ENCODE measurements at regions not wholly inside any gene's neighbourhood (a gene's known extent, or its start where the extent isn't known, plus 50 kb on each side); places are given as distances from the start of the nearest gene placed in this dataset.
"Not testable (repeated sequence)": the region's sequence is repeated elsewhere in the genome, so short reads cannot be mapped to it uniquely, and the experiment has no call there.

DNA sequence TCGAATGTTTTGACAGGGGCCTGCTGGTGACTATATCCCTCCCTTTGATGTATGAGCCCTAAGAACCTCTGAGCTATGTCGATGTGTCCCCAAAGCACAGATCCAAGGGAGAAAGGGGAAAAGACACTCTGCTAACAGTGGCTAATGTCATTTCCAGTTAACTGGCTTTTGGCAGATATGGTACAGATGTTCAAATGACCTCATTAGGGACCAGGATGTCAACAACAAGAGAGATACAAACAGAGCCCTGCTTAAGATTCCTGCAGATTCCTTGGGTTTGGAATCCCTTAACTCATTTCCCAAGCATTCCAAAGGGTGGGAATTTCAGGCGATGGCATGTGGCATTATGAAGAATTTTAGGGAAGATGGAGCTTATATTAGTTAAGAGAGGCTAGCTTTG, 517.3 kb downstream of the SOX6 start:
- peak; percentile 28 for DNase-seq (ENCODE audit: low read depth, low spot score)

DNA sequence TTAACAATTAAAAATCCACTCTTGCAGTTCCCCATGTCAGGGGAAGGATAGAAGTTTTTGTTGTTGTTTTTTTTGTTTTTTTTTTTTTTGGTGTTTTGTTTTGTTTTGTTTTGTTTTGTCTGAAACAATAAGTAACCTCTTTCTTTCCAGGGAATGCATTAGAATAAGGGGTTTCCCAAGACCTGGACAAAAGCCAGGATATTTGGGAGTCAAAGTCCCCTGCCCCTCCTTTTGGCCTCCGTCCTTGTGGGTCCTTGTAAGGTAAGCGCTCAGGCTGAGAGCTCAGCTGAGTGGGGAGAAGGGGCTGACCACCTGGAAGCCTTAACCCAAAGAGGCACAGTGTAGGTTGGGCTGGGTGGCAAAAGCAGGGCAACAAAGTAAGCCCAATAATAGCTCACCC, 515.4 kb downstream of the SOX6 start:
- no peak for DNase-seq (ENCODE audit: low read depth, low spot score)

DNA sequence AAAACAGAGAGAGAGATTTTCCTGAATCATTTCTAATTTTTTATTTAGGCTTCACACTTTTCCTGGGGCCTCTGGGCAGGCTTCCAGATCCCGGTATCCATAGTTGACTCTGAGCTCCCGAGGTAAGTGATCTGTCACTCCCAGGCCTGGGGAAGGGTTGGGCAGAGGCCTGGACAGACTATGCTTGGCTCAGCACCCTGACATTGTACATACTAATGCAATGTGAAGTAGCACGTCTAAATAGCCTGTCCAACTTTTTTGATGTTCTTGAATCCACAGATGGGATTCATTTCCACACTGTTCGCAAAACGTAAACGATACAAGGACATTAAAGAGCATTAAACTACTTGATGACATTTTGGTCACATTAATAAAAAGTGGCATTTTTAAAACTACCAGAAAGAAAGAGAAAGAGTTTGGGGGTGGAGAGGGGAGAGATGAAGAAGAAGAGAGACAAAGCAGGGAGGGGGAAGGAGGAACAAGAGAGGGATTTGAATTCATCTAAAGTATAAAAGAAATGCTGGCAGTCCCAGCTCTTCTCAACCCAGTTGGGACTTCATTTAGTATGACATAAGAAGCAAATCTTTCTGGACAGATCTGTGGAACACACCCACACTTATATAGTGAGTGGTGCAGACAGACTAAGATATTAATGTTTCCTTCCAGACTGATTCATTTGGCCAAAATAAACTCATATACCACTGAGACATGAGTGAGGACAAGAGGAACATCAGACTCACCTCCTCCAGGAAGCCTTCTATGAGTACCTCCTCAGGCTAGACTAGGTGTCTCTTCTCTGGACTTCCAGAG, 514.2 kb downstream of the SOX6 start:
- no peak for DNase-seq (ENCODE audit: low read depth, low spot score)

- no peak for DNase-seq (ENCODE audit: low read depth, low spot score)
These were observed 513.0 kb downstream of the SOX6 start for GRCh38 chr11:15843309-15843872.

DNA sequence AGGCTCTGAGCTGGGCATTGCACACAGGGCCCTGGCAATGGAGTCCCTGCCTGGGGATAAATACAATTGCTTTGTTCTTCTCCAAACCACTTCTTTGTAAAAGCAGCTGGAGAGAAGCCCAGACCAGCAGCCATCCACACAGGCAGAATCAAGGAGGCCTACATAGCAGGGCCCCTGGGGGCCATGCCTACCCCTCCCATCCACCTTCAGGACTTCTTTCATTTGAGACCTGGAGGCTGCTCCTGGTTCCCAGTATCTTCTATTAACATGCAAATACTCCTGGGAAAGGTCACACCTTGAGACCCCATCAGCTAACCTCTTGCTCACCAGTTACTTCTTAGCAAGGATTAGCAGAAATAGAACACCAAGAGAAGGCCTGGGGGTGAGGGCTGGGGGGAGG, 511.1 kb downstream of the SOX6 start:
- peak; percentile 89 for DNase-seq (ENCODE audit: low read depth, low spot score)

- no peak for DNase-seq (ENCODE audit: low read depth, low spot score)
These were observed 507.6 kb downstream of the SOX6 start for GRCh38 chr11:15848631-15849168.

DNA sequence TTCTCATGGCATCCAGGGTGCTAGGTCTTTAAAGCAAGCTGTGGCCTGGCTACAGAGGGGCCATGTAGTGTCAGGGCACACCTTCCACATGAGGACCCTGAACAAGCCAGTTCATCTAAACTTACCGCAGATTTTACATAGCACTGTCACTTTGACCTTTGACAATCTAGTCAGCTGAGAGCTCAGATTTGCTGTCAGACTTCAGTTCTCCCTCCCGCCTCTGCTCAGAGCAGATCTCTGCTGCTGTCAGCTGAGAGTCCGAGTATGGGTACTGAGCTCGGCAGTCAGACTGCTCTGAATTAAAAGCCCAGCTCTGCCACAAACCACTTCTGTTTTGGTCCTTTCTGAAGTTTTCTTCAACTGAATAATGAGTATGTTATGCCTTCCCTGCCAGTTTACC, 507.1 kb downstream of the SOX6 start:
- DNase-seq (ENCODE audit: low read depth, low spot score) = no peak

DNA sequence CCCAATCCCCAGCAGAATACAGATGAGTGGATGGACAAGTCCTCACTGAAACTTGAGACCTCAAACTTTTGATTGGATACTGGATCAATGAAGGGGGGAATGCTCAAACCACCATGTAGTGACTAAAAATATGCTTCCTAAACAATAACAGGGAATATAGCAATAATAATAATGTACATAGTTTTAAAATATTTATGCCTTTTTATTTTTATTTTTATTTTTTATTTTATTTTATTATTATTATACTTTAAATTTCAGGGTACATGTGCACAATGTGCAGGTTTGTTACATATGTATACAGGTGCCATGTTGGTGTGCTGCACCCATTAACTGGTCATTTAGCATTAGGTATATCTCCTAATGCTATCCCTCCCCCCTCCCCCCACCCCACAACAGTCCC, 506.0 kb downstream of the SOX6 start:
- not testable (repeated sequence) for DNase-seq (ENCODE audit: low read depth, low spot score)

- DNase-seq (ENCODE audit: low read depth, low spot score) = no peak
These were observed 505.3 kb downstream of the SOX6 start for GRCh38 chr11:15851051-15851498.

DNA sequence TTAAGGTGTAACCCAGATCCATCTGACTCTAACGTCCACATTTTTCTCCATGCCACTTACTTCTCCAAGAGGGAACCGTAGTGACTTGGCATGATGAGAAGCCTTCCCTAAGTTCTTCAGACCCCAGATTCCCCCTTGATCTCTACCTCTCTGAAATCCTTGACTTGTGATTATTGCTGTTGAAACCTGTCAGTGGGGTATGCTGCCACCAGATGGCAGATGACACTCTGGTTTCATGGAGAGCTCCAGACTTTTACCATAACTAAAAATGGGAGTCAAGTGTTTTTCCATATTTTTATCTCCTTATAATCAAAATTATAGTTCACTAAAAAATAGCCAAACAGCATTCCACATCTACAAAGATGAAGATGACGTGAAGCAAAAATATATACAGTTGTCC, 504.2 kb downstream of the SOX6 start:
- DNase-seq (ENCODE audit: low read depth, low spot score) = no peak

DNA sequence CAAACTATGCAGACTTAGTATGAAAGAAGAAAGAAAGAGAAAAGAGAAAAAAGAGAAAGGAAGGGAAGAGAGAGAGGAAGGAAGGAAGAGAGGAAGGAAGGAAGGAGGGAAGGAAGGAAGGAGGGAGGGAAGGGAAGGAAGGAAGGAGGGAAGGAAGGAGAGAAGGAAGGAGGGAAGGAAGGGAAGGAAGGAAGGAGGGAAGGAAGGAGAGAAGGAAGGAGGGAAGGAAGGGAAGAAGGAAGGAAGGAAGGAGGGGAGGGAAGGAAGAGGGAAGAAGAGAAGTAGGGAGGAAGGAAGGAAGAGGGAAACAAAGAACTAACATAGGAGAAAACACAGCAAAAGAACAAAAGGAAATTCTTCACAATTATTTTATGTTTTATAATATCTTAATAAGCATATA, 502.1 kb downstream of the SOX6 start:
- no peak for DNase-seq (ENCODE audit: low read depth, low spot score)

- DNase-seq (ENCODE audit: low read depth, low spot score) = no peak
These were observed 497.5 kb downstream of the SOX6 start for GRCh38 chr11:15858881-15859280.

GRCh38 chr11:15859411-15859810, 496.9 kb downstream of the SOX6 start:
- DNase-seq (ENCODE audit: low read depth, low spot score) = no peak

DNA sequence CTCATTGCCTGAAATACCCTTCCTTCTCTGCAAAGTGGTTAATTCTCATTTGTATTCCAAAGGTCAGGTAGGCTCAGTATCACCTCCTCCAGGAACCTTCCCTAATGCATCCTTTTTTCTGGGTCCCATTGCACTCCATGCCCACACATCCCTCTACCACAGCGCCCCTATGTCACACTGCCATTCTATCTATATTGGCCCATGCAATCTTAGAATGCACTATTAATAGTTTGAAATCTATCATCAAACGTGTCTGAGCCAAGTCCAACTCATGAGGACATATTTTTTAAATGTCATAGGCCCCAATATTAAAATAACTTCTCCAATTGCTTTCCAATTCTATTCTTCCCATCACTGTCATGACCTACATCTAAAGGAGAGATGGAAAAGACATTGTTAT, 495.1 kb downstream of the SOX6 start:
- DNase-seq (ENCODE audit: low read depth, low spot score) = no peak

DNA sequence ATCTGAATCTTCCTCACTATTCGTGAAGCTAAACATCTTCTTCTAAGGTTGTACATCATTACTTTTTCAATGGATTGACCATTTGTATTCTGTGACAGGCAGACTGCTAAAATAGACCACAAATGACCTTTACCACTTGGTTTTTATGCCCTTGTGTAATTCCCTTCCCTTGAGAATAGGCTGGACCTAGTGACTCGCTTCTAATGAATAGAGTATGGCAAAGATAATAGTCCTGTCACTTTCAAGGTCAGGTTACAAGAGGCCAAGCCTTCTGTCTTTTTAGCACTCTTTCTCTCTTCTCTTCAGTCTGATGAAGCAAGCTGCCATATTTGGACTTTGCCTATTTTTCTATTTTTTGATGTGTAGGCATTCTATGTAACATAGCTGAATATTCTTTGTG, 492.9 kb downstream of the SOX6 start:
- DNase-seq (ENCODE audit: low read depth, low spot score) = no peak

- DNase-seq (ENCODE audit: low read depth, low spot score) = no peak
These were observed 492.1 kb downstream of the SOX6 start for GRCh38 chr11:15864026-15864805.

DNA sequence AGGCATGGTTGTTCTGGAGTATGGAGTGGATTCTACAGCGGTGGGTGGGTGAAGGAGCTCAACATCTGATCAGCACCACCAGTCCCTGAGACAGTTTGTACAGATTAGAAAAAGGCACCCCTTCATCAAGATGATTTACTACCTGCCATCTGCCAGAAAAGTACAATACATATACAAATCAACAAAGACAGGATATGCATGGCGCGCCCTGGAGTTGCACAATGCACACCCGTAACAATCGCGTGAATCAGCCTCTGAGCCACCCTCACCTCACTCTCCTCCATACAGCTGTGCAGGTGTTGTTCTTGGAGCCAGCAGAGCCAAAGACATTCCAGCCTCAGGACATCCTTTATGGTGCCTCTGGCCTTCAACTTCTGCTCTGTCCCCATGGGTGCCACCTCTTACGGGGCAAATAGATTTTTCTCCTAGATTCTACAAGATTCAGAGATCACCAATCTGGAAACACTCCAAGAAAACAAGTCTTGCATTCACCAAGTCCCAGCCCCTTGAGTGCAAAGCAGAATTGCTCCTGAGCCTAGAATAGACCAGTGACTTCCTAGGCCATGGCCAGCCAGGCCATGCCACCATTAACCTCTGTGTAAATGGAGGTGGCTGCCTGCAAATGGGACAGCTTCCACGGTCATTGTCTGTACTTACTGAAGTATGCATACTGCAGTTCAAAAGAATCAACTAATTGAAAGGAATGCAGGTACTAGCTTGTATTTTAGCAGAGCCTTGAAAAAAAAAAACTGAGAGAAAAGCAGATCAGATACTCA, 490.9 kb downstream of the SOX6 start:
- DNase-seq (ENCODE audit: low read depth, low spot score) = no peak

GRCh38 chr11:15867871-15868270, 488.5 kb downstream of the SOX6 start:
- no peak for DNase-seq (ENCODE audit: low read depth, low spot score)

DNA sequence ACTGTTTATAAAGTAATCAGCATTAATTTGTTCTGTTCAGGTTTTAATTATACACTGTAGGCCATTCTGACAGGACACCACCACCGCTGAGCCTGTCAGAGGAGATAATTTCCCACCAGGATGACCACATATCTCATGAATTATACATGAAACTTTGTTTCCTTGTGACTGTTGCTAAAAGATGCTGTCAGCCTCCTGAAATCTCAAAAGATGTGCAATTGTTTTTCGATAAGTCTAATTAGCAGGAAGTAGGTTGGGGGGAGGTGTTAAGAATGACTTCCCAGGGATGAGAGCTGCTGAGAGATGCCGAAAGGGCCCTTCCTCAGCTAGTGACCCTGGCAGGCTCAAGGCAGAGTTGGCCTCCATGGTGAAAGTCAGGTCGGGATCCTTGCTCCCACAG, 485.4 kb downstream of the SOX6 start:
- no peak for DNase-seq (ENCODE audit: low read depth, low spot score)

DNA sequence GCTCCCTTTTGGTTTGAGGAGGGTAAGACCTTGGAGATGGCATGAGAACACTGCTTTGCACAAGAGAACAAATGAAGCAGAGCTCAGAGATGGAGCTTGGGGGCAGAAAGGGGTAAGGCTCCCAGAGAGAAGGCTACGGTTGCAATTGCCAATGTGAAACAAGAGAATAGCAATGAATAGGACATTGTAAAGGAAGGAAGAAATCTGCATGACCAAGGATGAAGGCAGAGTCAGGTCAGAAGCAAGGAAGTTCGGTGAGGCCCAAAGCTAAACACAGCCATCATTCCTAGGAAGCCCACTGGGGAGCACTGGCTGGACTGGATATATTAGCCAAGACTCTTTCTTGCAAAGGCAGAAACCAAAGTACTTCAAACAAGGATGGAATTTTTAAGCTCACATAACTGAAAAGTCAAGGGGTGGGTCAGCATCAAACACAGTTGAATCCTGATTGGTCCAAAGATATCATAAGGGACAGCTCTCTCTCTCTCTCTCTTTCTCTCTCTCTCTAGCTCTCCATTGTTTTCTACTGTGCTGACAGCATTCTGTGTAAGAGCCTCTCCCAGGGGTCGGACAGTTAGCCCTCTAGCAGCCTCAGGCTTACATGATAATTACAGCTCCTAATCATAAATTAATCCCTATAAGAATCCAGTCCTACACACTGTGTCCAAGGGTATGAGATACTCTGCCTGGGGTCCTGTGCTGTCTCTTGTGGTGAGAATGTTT, 484.3 kb downstream of the SOX6 start:
- no peak for DNase-seq (ENCODE audit: low read depth, low spot score)

GRCh38 chr11:15873501-15873900, 482.8 kb downstream of the SOX6 start:
- DNase-seq (ENCODE audit: low read depth, low spot score) = no peak
